ENCODE measurements at regions not wholly inside any gene's neighbourhood (a gene's known extent, or its start where the extent isn't known, plus 50 kb on each side); places are given as distances from the start of the nearest gene placed in this dataset.

- DNase-seq = no peak
Measured at GRCh38 chr6:105990151-105990550, 96.0 kb upstream of the PRDM1 start.

GRCh38 chr6:105988812-105989577, 97.1 kb upstream of the PRDM1 start:
- no peak for DNase-seq

DNA sequence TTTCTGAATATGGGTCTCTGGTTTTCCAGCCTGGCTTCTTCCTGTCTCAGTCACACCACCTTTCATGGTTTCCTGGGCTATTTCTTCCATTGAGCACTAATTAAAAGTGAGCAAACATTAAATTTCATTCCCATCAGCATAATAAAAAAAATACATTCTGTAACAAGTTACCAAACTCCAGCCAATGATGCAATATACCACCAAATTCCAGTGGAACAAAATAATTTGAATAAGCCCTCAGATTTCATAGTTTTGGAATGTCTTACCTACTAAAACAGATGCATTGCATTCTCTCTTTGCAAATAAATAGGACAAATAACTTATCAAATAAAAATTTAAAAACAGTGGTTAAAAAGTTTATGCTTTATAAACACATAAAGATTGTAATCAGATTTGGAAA, 97.8 kb upstream of the PRDM1 start:
- no peak for DNase-seq

DNA sequence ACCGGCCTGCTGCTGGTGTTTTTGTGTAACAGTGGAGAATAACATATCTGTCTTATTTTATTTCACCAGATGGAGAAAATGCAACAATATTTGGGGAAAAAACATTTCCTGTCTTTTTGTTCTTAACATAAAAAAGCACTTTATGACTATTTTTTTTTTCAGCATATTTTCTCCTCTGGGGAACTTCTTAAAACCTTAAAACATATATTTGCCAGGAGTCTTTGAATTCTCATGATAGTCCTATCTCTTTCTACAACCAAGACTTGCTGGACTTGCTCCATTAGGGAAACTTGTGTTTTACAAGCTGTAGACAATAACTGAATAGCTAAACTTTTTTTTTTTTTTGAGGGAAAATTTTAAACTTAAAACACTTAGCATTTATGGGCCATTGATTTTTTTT, 98.6 kb upstream of the PRDM1 start:
- DNase-seq = no peak

GRCh38 chr6:105986998-105987397, 99.1 kb upstream of the PRDM1 start:
- DNase-seq = no peak

- no peak for DNase-seq
Measured at GRCh38 chr6:105985816-105986632, 100.1 kb upstream of the PRDM1 start.

DNA sequence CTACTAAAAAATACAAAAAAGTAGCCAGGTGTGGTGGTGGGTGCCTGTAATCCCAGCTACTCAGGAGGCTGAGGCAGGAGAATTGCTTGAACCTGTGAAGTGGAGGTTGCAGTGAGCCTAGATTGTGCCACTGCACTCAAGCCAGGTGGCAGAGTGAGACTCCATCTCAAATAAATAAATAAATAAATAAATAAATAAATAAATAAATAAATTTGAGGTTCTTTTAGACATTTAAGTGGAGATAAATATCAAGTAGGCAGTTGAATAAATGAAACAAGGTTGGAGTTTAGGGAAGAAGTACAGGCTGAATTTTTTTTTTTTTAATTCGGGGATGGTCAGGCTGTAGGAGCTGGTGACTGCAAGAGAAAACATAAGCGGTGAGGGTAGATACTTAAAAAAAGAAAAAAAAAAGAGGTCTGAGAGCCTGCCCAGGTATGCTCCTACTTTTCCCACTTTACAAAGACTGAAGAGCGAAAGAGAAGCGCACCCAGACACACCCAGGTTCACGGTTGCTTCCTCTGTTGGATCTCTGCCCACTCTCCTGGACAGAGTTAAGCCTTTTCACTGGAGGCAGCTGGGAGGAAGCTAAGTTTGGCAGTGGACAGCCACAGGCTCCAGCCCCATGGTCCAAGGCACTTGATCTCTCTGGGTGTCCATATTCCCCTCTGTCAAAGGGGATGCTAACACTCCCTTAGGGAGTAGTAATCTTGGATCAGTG, 100.9 kb upstream of the PRDM1 start:
- DNase-seq = no peak

- DNase-seq = no peak
Measured at GRCh38 chr6:105983763-105984162, 102.4 kb upstream of the PRDM1 start.

- no peak for DNase-seq
Measured at GRCh38 chr6:105982761-105983540, 103.2 kb upstream of the PRDM1 start.

DNA sequence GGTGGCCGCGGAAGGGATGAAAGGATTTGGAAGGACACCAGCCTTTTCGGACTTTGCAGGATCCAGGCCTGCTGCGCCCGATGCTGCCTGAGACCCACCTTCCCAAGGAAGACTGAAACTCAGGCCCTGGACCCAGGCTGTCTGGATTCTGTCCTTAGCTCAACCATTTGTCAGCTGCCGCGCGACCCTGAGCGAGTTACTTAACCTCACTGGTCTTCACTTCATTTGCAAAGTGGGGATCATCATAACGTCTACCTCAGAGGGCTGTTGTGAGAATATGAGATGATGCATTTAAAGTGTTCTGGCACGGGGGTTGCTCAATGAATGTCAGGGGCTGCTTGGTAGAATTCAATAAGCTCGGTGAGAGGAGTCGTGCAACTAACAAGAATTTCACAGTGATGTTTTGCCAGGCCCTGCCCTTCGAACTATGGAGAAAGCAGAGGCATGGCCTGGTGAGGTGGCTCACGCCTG, 104.2 kb upstream of the PRDM1 start:
- no peak for DNase-seq

GRCh38 chr6:105981002-105981887, 104.9 kb upstream of the PRDM1 start:
- no peak for DNase-seq

- DNase-seq = no peak
Measured at GRCh38 chr6:105978974-105979373, 107.2 kb upstream of the PRDM1 start.

DNA sequence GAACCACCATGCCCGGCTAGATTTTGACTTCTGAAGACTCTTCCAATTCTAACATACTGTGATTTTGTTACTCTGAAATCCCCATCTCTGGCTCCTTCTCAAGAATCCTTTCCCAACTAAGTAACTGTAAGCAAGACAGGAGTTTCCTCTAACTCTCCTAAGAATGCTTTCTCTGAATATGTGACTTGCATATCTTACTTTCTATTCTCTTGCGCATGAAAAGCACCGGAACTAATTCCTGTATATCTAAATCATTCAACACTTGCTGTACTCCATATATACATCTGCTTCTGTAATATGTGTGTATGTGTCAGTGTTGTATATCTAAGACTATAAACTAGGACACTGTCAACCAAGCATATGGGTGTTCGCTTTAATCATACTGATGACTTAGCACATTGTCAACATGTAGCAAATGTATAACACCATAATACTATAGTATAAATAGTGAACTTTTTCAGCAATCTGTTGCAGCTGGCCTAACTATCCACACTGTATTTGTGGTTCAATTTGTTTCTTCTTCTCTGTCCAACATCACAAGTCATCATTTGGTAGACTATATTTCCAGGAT, 108.1 kb upstream of the PRDM1 start:
- DNase-seq = no peak

- DNase-seq = no peak
Measured at GRCh38 chr6:105974986-105975385, 111.2 kb upstream of the PRDM1 start.

GRCh38 chr6:105972440-105972839, 113.7 kb upstream of the PRDM1 start:
- DNase-seq = no peak

DNA sequence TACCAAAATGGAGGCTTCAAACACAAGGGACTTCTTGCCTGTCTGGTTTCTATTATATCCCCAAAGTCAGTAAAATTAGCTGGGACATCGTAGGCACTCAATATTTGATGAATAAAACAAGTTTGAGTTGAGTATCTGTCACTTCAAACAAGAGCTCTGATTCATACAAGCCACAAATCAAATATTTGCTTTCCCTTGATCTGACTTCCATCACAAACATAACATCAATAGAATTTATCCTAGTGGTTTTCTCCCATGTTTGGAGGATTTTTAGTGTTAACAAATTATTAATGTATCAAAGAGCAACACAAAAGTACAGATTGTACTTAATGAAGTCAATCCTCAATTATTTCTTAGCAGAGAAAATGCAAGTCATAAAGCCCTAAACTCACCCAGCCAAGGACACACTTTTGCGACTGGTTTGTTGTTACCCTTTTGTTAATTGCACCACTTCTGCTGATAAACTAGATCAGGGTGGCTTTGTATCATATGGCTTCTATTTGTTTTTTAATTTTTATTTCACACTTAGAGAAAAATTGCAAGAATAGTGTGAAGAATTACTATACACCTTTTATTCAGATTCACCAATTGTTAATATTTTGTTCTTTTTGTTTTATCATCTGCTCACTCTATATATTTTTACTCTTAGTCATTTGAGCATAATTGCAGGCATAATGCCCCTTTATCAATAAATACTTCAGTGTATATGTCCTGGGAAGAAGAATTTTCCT, 117.4 kb upstream of the PRDM1 start:
- DNase-seq = no peak

- DNase-seq = no peak
Measured at GRCh38 chr6:105967917-105968602, 118.1 kb upstream of the PRDM1 start.

- no peak for DNase-seq
Measured at GRCh38 chr6:105966481-105966880, 119.7 kb upstream of the PRDM1 start.

- DNase-seq = no peak
Measured at GRCh38 chr6:105964979-105965760, 121.0 kb upstream of the PRDM1 start.

Data from NCI-H187 (cell line).